HT-29 (cell line): ENCODE measurements at regions not wholly inside any gene's neighbourhood (a gene's known extent, or its start where the extent isn't known, plus 50 kb on each side); places are given as distances from the start of the nearest gene placed in this dataset.
A peak's percentile ranks its signal among the peaks of the same experiment; 100 is the strongest.

Experiments
- DNase-seq: peaks from one replicate; pipeline ENCODE4 v3.0.0-alpha.2; 2015; ENCODE audit warnings: low spot score

GRCh38 chr9:88733651-88734421, 198.9 kb downstream of the NXNL2 start:
- no peak for DNase-seq

- DNase-seq = no peak
Measured at GRCh38 chr9:88734527-88734926, 199.5 kb downstream of the NXNL2 start.

DNA sequence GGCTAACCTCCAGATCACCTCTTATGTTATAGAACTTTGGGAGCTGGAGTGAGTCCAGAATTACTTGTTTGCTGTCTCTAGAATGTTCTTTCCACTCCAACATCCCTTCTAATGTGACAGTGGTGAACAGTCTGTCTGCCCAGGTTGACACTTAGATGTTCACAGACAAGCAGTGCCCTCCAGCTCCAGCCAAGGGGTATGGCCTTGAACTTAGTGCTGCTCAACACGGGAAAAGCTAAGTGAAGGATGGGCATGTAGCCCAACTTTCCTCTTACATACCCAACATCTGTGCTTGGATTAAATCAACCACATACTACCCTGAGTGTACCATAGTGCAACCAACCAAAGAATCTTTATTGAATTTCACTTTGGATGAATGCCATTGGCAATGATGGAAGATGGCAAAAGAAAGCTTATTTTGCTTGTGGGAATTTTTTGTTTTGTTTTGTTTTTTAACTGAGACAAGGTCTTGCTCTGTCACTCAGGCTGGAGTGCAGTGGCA, 201.2 kb downstream of the NXNL2 start:
- DNase-seq = no peak

- DNase-seq = no peak
Measured at GRCh38 chr9:88737031-88737430, 202.1 kb downstream of the NXNL2 start.

DNA sequence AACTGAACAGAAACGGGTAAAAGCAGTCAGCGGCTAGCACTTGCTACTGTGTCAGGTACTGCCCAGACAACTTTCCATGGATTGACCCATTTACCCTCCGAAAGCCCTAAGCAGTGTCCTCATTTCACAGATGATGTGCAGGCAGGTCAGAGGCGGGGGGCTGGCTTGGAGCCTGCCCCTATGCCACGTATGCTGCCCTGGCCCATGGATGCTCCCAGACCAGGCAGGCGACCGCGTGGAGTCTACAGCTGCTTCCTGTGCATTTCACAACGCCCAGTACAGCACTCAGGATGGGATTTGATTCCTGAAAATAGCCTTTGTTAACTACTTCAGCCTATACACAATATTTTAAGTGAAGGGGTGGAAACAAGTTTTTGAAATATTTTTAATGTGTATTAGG, 202.9 kb downstream of the NXNL2 start:
- no peak for DNase-seq

DNA sequence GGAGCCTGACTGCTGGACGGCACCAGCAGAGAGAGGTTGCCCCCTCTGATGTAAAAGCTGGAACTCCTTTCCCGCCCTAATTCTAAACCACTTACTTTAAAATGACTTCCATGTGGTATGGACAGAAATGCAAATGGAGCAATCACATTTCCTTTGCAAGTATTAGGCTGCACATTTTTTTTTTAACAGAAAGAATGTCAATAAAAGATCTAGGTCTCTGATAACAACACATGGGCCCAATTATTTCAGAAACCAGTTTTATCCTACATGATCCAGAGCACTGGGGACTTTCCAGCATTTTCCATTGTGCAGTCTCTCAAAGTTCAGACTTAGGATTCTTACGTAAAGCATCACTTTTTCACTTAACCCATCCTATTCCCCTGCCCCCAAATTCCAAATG, 203.7 kb downstream of the NXNL2 start:
- no peak for DNase-seq

GRCh38 chr9:88739373-88739772, 204.4 kb downstream of the NXNL2 start:
- DNase-seq = no peak

- no peak for DNase-seq
Measured at GRCh38 chr9:88740844-88741243, 205.9 kb downstream of the NXNL2 start.

- peak; percentile 27 for DNase-seq
Measured at GRCh38 chr9:88741335-88741734, 206.4 kb downstream of the NXNL2 start.

DNA sequence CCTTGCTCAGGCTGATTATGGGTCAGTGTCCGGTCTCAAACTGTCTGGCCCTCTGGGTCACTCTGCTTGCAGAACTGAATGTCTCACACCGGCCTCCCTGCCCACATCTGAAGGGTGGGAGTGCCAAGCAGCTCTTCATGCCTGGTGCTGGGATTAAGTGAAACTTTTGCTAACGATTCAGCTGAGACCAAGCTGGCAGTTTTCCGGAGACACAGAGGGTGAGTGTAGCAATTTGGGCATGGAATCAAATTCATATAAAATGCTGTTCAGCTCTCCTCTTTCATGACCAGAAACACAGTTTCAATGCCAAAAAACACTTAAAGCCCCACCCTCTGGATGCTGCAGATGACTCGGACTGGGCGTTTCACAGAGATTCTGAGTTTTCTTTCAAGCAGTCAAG, 207.5 kb downstream of the NXNL2 start:
- no peak for DNase-seq

DNA sequence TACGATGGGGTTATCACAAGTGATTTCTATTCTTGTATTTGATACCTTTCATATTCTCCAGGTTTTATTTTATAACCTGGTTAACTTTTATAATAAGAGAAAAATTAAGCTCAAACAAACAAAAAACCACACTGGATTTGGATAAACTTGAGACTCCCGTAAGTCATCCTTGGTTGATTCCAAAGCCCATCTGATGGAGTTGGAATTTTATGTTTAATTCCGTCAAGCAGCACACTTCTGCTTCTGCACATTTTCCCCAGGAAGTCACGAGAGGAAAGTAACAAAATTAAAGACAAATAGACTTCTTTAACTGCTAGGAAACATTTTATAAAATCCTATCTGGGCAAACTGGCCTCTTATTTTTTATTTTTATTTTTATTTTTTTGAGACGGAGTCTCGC, 207.9 kb downstream of the NXNL2 start:
- DNase-seq = no peak

DNA sequence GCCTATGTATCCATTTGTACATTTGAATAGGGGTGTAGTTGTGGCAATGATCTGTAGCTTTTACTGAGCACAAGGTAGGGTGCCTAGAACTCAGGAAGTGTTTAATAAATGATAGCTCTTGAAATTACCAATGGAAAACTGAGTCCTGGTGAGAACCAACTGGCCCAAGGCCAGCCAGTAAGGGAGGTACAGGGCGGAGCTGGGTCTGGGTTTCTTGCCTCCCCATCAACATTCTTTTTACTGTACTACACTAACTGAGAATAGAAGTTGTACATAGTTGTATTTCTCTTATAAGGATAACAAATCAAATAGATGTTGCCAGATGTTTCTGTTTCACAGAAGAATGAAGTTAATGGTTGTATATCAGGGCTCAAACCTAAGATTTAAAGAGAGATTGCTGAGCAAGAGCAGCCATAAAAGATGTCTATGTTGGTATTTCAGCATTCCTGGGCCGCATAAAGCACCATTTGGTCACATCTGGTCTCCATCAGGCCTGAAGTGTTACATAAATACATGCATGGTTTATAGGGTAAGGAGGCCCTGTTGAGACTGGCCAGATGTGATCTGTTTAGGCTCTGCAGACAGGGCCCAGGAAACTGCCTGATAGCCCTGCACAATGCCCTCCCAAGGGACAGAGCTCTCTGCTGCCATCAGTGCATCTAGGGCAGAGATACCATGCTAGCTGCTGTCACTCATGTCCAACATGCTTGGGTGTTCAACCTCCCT, 210.5 kb downstream of the NXNL2 start:
- no peak for DNase-seq

- no peak for DNase-seq
Measured at GRCh38 chr9:88746029-88746742, 211.2 kb downstream of the NXNL2 start.

GRCh38 chr9:88746743-88747398, 211.9 kb downstream of the NXNL2 start:
- DNase-seq = no peak

GRCh38 chr9:88747768-88748167, 212.8 kb downstream of the NXNL2 start:
- peak; percentile 19 for DNase-seq

DNA sequence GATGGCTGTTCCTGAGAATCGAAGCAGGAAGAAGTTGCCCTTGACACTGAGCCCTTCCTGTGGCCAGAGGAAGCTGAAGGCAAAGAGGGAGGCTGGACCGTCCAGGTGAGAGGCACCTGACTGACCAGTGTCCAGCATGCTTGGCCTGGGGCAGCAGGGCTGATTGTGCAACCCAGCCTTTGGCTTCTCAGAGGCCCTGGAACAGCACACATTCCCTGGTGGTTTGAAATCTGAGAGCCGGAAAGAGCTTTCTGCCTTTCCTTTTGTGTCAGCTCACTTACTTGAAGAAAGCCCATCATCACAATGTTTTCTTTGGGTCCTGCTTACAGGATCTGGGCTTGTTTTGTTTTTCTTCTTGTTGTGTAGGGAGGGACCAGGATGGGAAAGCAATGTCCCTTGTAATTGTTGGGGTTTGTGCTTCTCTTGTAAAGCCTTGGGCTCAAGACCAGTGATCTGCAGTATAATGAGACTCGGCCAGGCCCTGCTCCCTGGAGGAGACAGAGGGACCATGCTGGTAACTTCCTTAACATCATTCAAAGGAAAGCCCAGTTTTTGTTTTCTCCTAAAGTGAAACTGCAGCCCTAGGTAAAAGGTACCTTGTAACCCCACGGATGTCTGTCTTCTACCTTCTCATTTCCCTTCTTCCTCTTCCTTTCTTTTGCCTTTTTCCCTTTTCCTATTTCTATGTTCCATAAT, 213.7 kb downstream of the NXNL2 start:
- no peak for DNase-seq

DNA sequence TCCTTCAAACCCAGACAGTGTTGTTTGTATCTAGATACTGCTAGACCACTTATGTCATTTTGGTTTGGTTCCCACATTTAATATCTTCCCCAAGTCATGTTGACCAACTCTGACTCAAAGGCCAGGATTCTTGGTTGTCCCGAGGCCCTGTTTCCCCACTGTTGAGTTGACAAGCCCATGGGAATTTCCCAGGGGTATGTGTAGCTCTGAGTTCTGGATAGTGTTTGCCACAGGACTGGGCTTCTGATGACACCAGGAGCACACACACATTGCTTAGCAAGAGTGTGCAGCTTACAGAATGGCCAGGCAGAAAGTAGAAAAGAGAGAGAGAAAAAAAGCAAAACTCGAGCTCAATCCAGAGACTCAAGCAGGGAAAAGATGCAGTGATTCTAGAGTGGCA, 214.4 kb downstream of the NXNL2 start:
- no peak for DNase-seq

DNA sequence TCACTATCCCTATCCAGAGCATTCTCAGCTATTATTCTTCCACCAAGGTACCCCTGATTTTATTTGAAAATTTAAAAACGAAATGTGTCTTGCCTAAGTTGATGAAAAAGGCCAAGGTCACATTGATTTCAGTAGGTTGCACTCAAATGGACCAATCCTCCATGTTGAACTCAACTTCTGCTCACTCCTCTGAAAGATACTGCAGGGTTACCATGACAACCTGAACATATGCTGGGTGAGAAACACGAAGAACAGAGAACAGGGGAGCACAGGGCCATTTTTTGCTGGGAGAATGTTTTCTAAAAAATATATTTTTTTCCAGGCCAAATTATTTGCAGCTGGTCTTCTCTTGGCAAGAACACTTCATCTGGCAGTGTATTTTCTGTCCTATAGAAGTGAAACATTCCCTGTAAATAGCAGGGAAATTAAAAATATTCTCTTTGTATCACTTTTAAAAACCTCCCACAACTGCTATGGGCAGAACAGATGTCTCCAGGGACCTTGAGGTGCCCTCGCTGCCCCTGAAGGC, 215.9 kb downstream of the NXNL2 start:
- no peak for DNase-seq

DNA sequence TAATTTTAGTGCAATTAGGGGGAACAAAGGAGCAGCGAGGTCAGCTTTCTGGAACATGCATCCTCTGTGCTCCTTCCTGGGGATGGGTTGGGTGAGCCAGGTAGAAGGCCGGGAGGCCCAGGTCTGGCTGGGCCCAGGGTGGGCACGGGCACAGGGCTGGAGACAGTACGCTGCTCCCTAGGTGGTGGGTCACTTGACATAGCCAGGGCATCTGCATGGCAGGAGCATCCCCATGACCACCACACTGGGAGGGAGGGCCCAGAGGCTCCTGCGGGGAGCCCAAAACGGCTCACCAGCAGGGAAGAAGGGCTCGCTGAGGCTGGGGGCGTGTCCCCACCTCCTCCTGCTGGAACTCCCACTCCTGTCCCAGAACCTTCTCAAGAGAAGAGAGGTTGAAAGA, 216.8 kb downstream of the NXNL2 start:
- DNase-seq = no peak

GRCh38 chr9:88753691-88754367, 218.9 kb downstream of the NXNL2 start:
- DNase-seq = no peak
